Natural killer cell (primary cell): ENCODE measurements at regions not wholly inside any gene's neighbourhood (a gene's known extent, or its start where the extent isn't known, plus 50 kb on each side); places are given as distances from the start of the nearest gene placed in this dataset.

Experiments
- ATAC-seq, 3 donors: fragments of 150-1000 bp in 2 of 3; fragments of 200-7000 bp in 1 of 3; cut with Tn5 transposase; 1 replicate in 1 of 3; 2 replicates in 2 of 3; pipeline ENCODE4 v1.10.0; 2021; ENCODE audit warnings: mild to moderate bottlenecking in 2 of 3, moderate library complexity in 2 of 3
- DNase-seq, 2 donors: peaks; one replicate each; pipeline versions ENCODE4 v3.0.0 to v3.0.0-alpha.2; 2013 to 2021; ENCODE audit warnings: mixed read lengths in 1 of 2
- H3K27ac ChIP-seq: one replicate; pipeline ENCODE4 v1.5.1; 2013; ENCODE audit warnings: mild to moderate bottlenecking, low read length
- H3K27me3 ChIP-seq: one replicate; pipeline ENCODE4 v1.6.1; 2013; ENCODE audit warnings: low read length; ENCODE audit not compliant: control insufficient read depth, insufficient read depth
- H3K36me3 ChIP-seq: one replicate; pipeline ENCODE4 v1.6.1; 2013; ENCODE audit warnings: low read length; ENCODE audit not compliant: control insufficient read depth, insufficient read depth
- H3K4me1 ChIP-seq: one replicate; pipeline ENCODE4 v1.6.1; 2013; ENCODE audit warnings: low read length; ENCODE audit not compliant: control insufficient read depth, insufficient read depth
- H3K4me3 ChIP-seq: one replicate; pipeline ENCODE4 v1.5.1; 2013; ENCODE audit warnings: low read length
- H3K9me3 ChIP-seq: one replicate; pipeline ENCODE4 v1.6.1; 2013; ENCODE audit warnings: low read length; ENCODE audit not compliant: control insufficient read depth, insufficient read depth
- H3K27ac Mint-ChIP-seq, 2 donors: one replicate each; pipeline ENCODE4 v1.8.0; 2022; ENCODE audit warnings: mild to moderate bottlenecking in 2 of 2, mixed read lengths in 2 of 2, moderate library complexity in 1 of 2
- H3K27me3 Mint-ChIP-seq, 2 donors: one replicate each; pipeline ENCODE4 v1.8.0; 2022; ENCODE audit warnings: low read depth in 2 of 2, mixed read lengths in 2 of 2
- H3K36me3 Mint-ChIP-seq: one replicate; pipeline ENCODE4 v1.8.0; 2022; ENCODE audit warnings: mixed read lengths
- H3K4me1 Mint-ChIP-seq, 2 donors: one replicate each; pipeline ENCODE4 v1.8.0; 2022; ENCODE audit warnings: mixed read lengths in 2 of 2
- H3K4me3 Mint-ChIP-seq: one replicate; pipeline ENCODE4 v1.8.0; 2022; ENCODE audit warnings: mild to moderate bottlenecking, moderate library complexity, mixed read lengths
- H3K9me3 Mint-ChIP-seq, 2 donors: one replicate each; pipeline ENCODE4 v1.8.0; 2022; ENCODE audit warnings: mixed read lengths in 2 of 2
- WGBS: methylation state at CpG from one replicate; pipeline ENCODE4 v1.1.7; 2013; ENCODE audit warnings: missing lambda C conversion rate; ENCODE audit not compliant: insufficient coverage; 5-methylcytosine and 5-hydroxymethylcytosine counted together
- intact Hi-C: fragments of 100-400 bp; cut with micrococcal nuclease; formaldehyde crosslinking; loops from one replicate; pipeline ENCODE4 v1.14.2; 2022
- TF ChIP-seq, protein P1 (sequence below): fragments of 200-600 bp; IDR thresholded peaks from one replicate; pipeline ENCODE4 v1.8.0; 2022; ENCODE audit warnings: antibody characterized with exemption

DNA sequence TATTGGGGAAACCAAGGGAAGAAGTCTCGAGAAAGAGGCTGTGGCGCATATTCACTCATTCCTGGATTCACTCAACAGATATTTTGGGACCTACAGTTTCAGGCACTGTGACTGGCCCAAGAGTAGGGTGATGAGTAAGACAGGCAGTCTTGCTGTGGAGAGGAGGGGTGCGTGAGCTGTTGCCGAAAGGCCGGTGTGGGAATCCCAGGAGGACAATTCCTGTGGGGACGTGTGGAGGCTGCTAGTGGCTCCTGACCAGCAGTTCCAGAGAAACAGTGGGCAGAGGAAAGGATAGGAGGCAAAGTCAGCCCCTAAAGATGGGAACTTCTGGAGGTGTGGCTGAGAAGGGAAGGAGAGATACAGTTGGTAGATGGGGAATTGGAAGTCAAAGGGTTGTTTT lies 59.3 kb upstream of the GRB10 start:
- intact Hi-C loops = no loop called here
- ATAC-seq = no peak
- Histone ChIP-seq H3K4me3 (no peak overlapping the region), H3K9me3 (no peaks in the 10 kb centered on the region), H3K36me3 (no peaks in the 10 kb centered on the region), H3K27me3 (no peaks in the 10 kb centered on the region), H3K27ac (no peak overlapping the region), H3K4me1 (no peaks in the 10 kb centered on the region)
- peaks cover 13 to 19% of the 10 kb centered on the region in 2 donors for H3K27me3 Mint-ChIP-seq
- no peak for DNase-seq
- H3K36me3 Mint-ChIP-seq = no peaks in the 10 kb centered on the region
- TF ChIP-seq, protein P1, sequence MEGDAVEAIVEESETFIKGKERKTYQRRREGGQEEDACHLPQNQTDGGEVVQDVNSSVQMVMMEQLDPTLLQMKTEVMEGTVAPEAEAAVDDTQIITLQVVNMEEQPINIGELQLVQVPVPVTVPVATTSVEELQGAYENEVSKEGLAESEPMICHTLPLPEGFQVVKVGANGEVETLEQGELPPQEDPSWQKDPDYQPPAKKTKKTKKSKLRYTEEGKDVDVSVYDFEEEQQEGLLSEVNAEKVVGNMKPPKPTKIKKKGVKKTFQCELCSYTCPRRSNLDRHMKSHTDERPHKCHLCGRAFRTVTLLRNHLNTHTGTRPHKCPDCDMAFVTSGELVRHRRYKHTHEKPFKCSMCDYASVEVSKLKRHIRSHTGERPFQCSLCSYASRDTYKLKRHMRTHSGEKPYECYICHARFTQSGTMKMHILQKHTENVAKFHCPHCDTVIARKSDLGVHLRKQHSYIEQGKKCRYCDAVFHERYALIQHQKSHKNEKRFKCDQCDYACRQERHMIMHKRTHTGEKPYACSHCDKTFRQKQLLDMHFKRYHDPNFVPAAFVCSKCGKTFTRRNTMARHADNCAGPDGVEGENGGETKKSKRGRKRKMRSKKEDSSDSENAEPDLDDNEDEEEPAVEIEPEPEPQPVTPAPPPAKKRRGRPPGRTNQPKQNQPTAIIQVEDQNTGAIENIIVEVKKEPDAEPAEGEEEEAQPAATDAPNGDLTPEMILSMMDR = no peak
- 91% methylated on average over 6 of the region's 6 CpGs for WGBS
- H3K9me3 Mint-ChIP-seq = peaks cover 0 to 2% of the 10 kb centered on the region in 2 donors
- no peak overlapping the region for H3K4me3 Mint-ChIP-seq
- H3K27ac Mint-ChIP-seq = no peak overlapping the region
- no peaks in the 10 kb centered on the region for H3K4me1 Mint-ChIP-seq

GRCh38 chr7:50838675-50839377 lies 56.1 kb upstream of the GRB10 start:
- H3K27ac ChIP-seq = no peak overlapping the region
- no peak overlapping the region for H3K4me3 ChIP-seq
- peaks cover 0 to under 1% of the 10 kb centered on the region in 2 donors for H3K4me1 Mint-ChIP-seq
- no peaks in the 10 kb centered on the region for H3K36me3 Mint-ChIP-seq
- no peaks in the 10 kb centered on the region for H3K36me3 ChIP-seq
- no peak overlapping the region for H3K27ac Mint-ChIP-seq
- no peaks in the 10 kb centered on the region for H3K27me3 ChIP-seq
- ATAC-seq (no peak), DNase-seq (no peak)
- peaks cover 13 to 25% of the 10 kb centered on the region in 2 donors for H3K27me3 Mint-ChIP-seq
- H3K4me1 ChIP-seq = no peaks in the 10 kb centered on the region
- no peaks in the 10 kb centered on the region for H3K9me3 Mint-ChIP-seq
- no peaks in the 10 kb centered on the region for H3K9me3 ChIP-seq
- 86% methylated on average over 9 of the region's 10 CpGs for WGBS
- TF ChIP-seq, protein P1 = no peak
- no peak overlapping the region for H3K4me3 Mint-ChIP-seq
- intact Hi-C loops = no loop called here

GRCh38 chr7:50837965-50838364 lies 55.3 kb upstream of the GRB10 start:
- peaks cover 3 to 9% of the 10 kb centered on the region in 2 donors for H3K4me1 Mint-ChIP-seq
- no peak for DNase-seq

More at GRCh38 chr7:50837965-50838364, 55.3 kb upstream of the GRB10 start:
- H3K4me3 Mint-ChIP-seq = no peak overlapping the region
- Histone ChIP-seq H3K4me3 (no peak overlapping the region), H3K4me1 (no peaks in the 10 kb centered on the region), H3K36me3 (no peaks in the 10 kb centered on the region), H3K27ac (no peak overlapping the region), H3K27me3 (no peaks in the 10 kb centered on the region), H3K9me3 (no peaks in the 10 kb centered on the region)
- ATAC-seq = no peak
- intact Hi-C loops = no loop called here
- H3K27me3 Mint-ChIP-seq = peaks cover 14 to 30% of the 10 kb centered on the region in 2 donors
- TF ChIP-seq, protein P1 = no peak
- H3K9me3 Mint-ChIP-seq = no peaks in the 10 kb centered on the region
- WGBS = 91% methylated on average over 11 of the region's 11 CpGs
- H3K27ac Mint-ChIP-seq = no peak overlapping the region
- H3K36me3 Mint-ChIP-seq = no peaks in the 10 kb centered on the region
